ENCODE measurements at regions not wholly inside any gene's neighbourhood (a gene's known extent, or its start where the extent isn't known, plus 50 kb on each side); places are given as distances from the start of the nearest gene placed in this dataset.

DNA sequence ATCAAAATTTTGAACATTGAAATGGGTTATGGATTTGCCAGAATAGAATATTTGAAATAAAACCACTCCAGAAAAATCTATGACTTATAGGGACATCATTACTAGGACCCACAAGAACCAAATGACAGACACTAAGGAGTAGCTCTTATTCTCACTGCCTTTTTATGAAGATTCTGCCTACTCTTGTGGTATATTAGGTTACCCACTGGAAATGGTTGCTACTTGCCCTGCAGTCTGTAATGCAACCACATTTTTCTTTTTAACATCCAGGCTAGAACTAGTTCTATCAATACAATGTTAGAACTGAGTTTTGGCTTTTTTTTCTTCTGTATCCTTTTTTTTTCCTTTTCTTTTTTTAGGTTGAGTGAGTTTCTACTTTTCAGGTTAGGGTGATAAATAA lies 158.9 kb downstream of the PPP1R2C start:
- no peak for TF ChIP-seq POLR2A (IDR thresholded peaks at IDR 0.05)
- no peak for TF ChIP-seq CTCF (IDR thresholded peaks at IDR 0.05)
- no peak for TF ChIP-seq POLR2AphosphoS5 (IDR thresholded peaks at IDR 0.05)

Measured in gastroesophageal sphincter (tissue), 3 donors.